ENCODE measurements at regions not wholly inside any gene's neighbourhood (a gene's known extent, or its start where the extent isn't known, plus 50 kb on each side); places are given as distances from the start of the nearest gene placed in this dataset.

- H3K27me3 ChIP-seq (ENCODE audit: control insufficient read depth, insufficient read depth, low read length), result no peaks in the 10 kb centered on the region
- DNase-seq (ENCODE audit: low read depth) (peak; percentile 48), FAIRE-seq (no peak)
- H3K4me3 ChIP-seq (ENCODE audit: low read depth, low read length), result no peak overlapping the region
- TF ChIP-seq CTCF (IDR thresholded peaks at IDR 0.05; ENCODE audit: insufficient read depth, low read length, severe bottlenecking), result no peak
- no peaks in the 10 kb centered on the region for H3K36me3 ChIP-seq (ENCODE audit: control insufficient read depth, insufficient read depth, low read length)
These were observed 381.2 kb upstream of the MBL2 start for GRCh38 chr10:53153831-53154230.

GRCh38 chr10:53140506-53140905 lies 367.9 kb upstream of the MBL2 start:
- peak; percentile 58 for FAIRE-seq

GRCh38 chr10:53135897-53136253 lies 363.3 kb upstream of the MBL2 start:
- FAIRE-seq (no peak), DNase-seq (ENCODE audit: low read depth) (no peak)
- no peak for TF ChIP-seq CTCF (IDR thresholded peaks at IDR 0.05; ENCODE audit: insufficient read depth, low read length, severe bottlenecking)
- Histone ChIP-seq H3K27me3 (ENCODE audit: control insufficient read depth, insufficient read depth, low read length) (no peaks in the 10 kb centered on the region), H3K36me3 (ENCODE audit: control insufficient read depth, insufficient read depth, low read length) (no peaks in the 10 kb centered on the region), H3K4me3 (ENCODE audit: low read depth, low read length) (no peak overlapping the region)

More at GRCh38 chr10:53140506-53140905, 367.9 kb upstream of the MBL2 start:
- no peak overlapping the region for H3K4me3 ChIP-seq (ENCODE audit: low read depth, low read length)
- H3K27me3 ChIP-seq (ENCODE audit: control insufficient read depth, insufficient read depth, low read length), result no peaks in the 10 kb centered on the region
- no peak for TF ChIP-seq CTCF (IDR thresholded peaks at IDR 0.05; ENCODE audit: insufficient read depth, low read length, severe bottlenecking)
- peak; percentile 75 for DNase-seq (ENCODE audit: low read depth)
- H3K36me3 ChIP-seq (ENCODE audit: control insufficient read depth, insufficient read depth, low read length), result no peaks in the 10 kb centered on the region

GRCh38 chr10:53135213-53135896 lies 362.8 kb upstream of the MBL2 start:
- no peak for DNase-seq (ENCODE audit: low read depth)
- no peak for FAIRE-seq
- Histone ChIP-seq H3K4me3 (ENCODE audit: low read depth, low read length) (no peak overlapping the region), H3K36me3 (ENCODE audit: control insufficient read depth, insufficient read depth, low read length) (no peaks in the 10 kb centered on the region), H3K27me3 (ENCODE audit: control insufficient read depth, insufficient read depth, low read length) (no peaks in the 10 kb centered on the region)
- no peak for TF ChIP-seq CTCF (IDR thresholded peaks at IDR 0.05; ENCODE audit: insufficient read depth, low read length, severe bottlenecking)

GRCh38 chr10:53134050-53134449 lies 361.5 kb upstream of the MBL2 start:
- no peak for TF ChIP-seq CTCF (IDR thresholded peaks at IDR 0.05; ENCODE audit: insufficient read depth, low read length, severe bottlenecking)
- DNase-seq (ENCODE audit: low read depth) (no peak), FAIRE-seq (no peak)
- Histone ChIP-seq H3K36me3 (ENCODE audit: control insufficient read depth, insufficient read depth, low read length) (no peaks in the 10 kb centered on the region), H3K27me3 (ENCODE audit: control insufficient read depth, insufficient read depth, low read length) (no peaks in the 10 kb centered on the region), H3K4me3 (ENCODE audit: low read depth, low read length) (no peak overlapping the region)

GRCh38 chr10:53130337-53130736 lies 357.8 kb upstream of the MBL2 start:
- H3K4me3 ChIP-seq (ENCODE audit: low read depth, low read length), result no peak overlapping the region
- TF ChIP-seq CTCF (IDR thresholded peaks at IDR 0.05; ENCODE audit: insufficient read depth, low read length, severe bottlenecking), result no peak
- no peaks in the 10 kb centered on the region for H3K27me3 ChIP-seq (ENCODE audit: control insufficient read depth, insufficient read depth, low read length)
- FAIRE-seq, result no peak
- H3K36me3 ChIP-seq (ENCODE audit: control insufficient read depth, insufficient read depth, low read length), result no peaks in the 10 kb centered on the region
- no peak for DNase-seq (ENCODE audit: low read depth)
